ENCODE measurements at regions not wholly inside any gene's neighbourhood (a gene's known extent, or its start where the extent isn't known, plus 50 kb on each side); places are given as distances from the start of the nearest gene placed in this dataset.

DNA sequence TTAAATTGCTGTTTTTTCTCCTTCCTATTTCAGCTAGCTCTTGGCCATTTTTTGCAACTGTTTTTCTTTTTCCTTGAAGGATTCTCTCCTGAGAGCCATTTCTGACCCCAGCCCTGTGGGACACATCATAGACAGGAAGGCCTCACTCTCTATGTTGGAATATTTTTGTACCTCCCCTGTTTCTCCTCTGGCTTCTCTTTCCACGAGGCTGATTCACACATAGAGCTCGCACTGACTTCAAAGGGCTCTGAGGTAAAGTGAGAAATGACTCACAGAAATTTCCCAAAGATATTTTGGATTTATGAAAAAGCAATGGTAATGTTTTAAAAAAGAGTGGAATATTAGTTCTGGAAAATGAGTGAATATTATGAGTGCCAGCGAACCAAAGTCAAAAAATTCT lies 181.7 kb upstream of the IGFBP7 start:
- DNase-seq: no peak

DNA sequence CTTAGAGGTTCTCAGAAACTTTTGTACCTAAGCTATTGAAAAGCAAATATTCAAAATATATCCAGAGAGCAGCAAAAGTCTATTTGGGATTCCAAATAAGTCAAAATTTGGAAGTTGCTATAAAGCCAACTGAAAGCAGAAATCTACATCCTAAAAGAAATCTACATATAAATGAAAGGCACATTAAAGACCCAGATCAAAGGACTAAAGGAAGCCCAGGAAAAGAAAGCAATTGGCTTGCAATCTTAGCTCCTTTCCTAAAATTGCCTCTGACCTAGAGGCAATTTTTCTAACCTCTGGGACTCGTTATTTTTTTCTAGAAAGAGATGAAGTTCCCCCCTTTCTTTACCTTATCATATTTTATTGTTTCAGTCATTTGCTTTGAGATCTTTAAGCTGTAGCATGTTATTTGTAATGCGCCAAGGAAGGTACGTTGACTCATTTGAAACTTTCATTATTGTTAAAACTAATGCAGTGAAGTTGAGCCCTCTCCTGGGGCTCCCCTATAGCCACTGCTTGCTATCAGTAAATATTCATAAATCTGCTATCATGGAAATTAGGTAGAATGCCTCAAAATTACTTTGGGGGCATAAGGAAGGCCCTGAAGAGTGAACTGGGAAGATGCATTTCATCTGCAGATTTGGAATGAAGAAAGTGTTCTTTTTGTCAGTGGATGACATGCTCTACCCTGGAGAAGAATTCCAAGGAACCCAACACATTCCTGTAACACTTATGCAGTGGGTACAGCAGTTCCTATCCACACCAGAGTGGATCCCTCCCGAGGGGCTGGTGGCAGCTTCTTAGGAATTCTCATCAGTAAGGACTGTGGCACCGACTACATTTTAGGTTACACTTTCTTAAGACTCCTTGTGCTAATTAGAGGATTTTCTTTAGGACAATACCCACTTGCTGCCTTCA lies 177.8 kb upstream of the IGFBP7 start:
- DNase-seq: no peak

DNA sequence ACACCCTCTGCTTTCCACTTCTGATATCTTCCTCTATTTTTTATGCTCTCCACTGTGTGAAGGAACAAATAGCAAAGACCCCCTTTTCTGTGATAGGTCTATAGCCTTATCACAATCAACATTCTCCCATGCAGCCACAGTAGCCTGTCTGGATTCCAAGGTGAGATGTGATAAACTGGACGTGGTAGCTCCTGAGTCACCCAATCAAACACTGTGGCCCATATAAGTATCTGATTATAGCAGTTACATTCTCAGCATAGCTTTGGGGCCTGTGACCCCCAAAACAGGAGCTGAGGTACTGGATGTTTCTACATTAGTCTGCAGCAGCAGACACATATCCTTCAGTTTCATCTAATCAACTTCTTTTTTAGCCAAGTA lies 172.7 kb upstream of the IGFBP7 start:
- no peak for DNase-seq

DNA sequence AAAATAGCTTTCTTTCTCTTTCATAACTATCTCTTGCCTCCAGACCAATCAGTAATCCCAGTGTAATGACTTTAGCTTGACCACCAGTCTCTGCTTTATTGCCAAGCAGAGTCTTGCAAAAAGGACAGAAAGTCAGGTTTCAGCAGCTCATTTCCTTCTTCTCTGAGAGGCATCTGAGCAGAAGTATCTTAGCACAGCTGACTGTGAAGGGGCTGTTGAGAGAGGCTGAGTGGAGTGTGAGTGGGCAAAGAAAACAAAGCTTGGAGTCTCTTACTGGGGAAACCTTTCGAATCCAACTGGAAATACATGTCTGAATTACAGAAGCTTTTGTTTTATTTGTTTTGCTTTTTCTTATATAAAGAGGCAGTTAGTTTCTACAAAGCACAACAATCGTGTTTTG lies 170.3 kb upstream of the IGFBP7 start:
- DNase-seq: no peak

DNA sequence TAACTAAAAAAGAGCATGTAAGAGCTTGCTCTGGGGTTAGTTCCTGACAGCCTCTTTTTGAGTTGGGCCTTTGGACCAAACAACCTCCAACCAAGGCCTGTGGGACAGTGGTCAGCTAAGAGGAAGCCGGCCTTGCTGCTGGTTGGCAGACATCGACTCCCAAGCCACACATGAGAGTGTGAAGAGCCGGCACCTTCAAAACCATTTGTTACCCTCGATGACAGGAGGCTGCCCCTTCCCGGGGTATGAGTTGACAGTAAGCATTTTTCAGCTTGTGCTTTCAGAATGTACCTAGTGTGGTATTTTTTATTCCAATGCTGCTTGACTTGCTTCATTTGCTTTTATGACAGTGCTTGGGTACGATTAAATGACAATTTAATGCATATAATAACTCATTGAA lies 168.6 kb upstream of the IGFBP7 start:
- no peak for DNase-seq

DNA sequence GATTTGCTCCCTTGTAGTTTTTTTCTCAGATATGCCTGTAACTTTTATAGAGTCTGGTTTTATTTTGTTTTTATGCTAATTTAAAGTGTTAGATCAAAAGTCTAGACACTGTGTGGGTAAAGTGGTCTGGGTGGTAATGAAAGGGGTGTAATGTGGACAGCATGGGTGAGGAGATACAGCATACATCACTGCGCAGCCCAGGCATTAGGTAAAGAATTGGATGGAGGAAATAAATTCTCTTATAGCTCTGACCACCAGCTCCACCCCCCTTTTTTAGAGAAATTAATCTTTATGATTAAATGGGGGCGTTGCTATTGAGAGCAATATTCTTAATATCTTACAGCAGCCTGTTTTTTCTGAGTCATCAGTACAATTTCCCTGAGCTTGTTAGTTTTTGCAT lies 163.9 kb upstream of the IGFBP7 start:
- DNase-seq: no peak

DNA sequence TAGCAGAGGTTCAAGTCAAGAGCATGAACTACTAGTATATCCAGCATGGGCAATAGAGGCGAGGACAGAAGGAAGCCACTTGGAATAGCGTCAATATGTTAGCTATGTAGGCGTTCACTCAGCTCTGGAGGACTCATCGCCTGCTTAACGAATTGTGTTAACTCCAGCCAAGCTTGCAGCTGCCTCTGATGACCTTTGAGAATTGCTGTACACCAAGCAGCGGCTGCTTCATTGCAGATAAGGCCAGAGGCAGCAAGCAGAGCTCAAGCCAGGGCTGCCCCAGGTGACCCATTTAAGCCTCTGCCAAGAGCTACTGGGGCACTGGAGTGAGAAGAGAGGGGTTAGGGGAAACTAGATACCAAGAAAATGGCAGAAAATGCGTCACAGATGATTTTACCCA lies 160.2 kb upstream of the IGFBP7 start:
- no peak for DNase-seq

DNA sequence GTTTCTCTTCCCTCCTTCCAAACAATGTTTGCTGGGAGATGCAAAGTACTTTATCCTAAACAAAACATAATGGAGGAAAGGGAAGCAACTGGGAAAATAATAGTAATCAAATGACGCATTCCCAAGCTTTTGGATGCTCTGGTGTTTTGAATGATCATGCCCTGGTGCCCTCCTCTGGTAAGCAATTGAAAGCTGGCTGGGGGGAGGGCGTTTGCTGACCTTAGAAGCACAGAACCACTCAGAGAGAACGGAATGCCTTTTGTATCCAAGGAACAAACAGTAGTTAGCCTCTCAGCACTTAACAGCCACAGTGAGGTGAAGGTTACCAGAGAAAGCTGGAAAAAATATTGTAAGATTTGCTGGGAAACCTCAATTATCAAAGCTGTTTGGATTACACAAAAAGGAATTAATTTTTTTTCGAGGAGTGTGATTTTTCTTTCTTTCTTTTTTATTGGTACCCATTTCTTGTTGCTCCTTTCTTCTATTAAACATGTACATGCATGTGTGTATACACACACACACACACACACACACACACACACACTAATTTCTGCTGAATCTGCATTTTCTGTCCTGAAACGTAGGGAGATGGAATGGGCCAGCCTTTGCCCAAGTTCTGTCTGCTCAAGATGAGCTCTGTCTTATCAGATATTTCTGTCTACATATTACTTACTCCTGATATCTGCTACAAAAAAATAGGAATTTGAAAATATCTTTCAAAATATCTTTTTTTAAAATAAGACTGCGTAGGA lies 155.8 kb upstream of the IGFBP7 start:
- no peak for DNase-seq

DNA sequence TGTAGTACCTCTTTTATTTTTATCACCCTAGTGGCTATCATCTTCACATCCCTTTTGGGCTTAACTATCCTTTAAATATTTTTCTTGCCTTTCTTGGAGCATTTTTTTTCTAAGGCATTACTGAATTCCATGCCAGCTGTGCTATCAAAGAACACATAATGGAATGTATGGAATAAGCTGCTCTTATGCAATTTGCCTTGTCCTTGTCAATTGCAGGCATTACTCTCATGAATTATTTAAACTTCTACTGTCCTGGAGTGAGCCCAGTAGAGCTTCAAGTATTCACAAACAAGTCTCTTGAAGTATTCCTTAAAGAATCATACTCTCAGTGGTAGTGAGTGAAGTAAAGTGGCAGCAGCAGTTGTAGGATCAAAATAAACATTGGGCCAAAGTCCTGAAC lies 144.6 kb upstream of the IGFBP7 start:
- no peak for DNase-seq

DNA sequence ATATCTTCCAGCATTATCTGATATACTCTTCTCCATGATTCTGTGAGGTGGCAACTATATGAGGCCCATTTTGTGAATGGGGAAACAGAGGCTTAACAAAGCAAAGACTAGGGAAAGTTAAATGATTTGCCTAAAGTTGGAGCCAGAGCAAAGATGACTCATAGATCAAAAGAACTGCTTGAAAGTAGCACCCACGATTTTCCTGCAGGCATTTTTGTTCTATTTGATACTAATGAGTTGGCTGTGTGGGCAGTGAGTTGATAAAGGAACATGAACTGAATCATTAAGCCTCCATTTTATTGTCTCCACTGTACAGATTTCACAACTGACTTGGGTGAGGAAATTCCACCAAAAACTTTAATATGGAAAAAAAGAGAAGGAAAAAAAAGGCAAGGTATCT lies 138.9 kb upstream of the IGFBP7 start:
- DNase-seq: no peak

DNA sequence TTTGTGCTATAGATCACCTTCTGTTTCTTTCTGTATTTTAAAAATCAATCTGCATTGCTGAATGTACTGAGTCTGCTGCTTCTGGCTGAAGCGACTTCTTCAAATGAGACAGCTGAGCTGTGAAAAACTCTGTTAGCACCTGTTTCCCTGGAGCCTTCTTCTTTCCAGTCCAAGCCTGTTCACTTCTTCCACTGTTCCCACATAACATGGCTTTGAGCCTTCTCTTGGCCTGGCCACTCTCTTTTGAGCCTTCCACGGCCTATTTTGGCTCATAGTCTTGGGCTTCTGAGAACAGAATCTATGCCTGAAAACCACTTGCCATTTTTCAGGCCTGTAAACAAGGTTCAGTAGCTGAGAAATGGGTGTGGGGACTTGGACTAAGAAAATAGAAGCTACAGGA lies 132.9 kb upstream of the IGFBP7 start:
- no peak for DNase-seq

DNA sequence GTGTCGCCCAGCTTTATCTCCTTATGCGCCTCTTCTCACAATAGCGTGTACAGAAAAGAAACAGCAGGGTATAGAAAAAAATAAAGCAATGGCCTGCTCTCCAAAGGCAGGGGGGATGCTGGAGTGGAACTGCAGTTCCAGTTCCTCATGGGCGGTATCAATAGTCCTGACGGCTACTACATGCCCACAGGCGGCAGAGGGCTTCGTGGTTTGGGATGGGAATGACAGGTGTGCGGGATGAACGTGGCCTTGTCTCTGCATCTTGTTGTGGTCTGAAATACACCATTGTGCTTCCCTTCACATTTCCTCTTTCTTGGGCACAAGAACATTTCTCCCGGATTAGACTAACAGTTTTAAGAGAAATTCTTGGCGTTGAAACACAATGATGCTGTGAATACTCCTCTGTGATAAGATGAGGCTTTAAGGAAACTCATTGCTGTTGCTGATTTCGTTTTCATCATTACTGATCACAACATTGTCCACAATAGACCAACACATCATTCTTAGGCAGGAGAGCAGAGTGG lies 124.1 kb upstream of the IGFBP7 start:
- no peak for DNase-seq

DNA sequence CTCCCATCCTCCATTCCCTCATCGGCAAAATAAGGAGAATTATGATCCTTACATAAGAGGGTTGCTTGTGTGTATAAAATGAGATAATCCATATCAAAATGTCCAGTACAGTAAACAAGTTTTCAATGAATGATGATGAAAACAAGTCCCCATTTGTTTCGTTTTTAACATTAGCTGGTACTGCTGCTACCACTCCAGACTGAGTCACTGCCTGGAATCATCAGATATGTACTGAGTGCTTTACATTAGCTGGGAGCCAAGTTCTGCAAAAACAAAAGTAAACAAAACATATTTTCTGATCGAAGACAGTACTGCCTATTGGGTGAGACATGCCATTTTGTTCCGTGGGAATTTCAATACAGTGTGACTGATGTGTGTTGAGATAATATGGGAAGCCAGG lies 123.2 kb upstream of the IGFBP7 start:
- DNase-seq: no peak

DNA sequence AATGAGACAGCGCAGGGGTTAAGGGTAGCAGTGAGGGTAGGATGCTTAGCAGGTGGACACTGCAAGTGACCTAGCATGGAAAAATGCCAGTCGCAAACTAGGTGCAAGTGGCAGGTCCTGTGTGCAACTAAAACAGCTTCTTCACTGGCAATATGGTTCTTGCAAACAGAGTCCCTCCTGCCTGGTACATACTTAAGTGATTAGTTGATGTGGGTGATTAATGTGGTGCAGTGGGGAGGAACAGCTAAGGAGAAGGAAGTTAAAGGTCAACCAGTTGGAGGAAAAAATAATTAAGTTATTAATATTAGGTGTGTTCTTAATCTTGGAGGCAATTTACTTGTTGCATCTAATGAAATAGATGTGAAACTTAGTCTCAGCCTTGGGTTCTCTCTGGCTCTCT lies 121.6 kb upstream of the IGFBP7 start:
- no peak for DNase-seq

DNA sequence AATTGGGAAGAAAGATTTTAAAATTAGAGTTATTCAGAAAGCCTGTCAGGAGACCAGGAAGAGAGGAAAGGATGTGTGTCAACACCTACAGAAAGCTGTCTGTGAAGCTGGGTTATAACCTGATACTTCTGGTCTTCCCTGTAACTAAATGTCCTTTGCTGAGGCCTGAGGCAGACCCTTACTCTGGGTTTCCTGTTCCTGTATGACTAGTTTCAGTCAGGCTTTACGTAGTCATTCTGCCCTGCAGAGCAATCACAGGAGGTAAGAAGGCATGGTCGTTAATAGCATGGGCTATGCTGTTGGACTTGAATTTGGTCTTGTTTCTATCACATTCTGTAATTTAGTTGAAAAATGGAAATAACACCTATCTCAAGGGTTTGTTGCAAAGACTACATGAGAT lies 110.5 kb upstream of the IGFBP7 start:
- no peak for DNase-seq

DNA sequence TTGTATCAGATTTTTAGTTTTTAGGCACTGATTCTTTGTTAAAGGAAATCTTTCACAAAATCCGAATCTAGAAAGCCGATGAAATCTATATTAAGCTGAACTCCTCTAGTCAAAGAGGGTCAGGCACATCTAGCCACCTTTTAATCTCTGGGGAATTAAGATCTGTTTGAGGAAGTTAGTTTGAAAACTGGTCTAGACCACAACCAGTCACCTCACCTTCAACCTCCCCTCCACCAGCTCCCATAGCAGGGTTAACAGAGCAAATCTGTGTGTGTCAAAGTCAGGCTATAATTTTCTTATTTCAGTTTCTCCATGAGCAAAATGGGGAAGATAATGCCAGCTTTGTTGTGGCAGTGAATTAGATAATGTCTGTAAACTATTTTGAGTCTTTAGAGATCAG lies 110.0 kb upstream of the IGFBP7 start:
- DNase-seq: no peak

DNA sequence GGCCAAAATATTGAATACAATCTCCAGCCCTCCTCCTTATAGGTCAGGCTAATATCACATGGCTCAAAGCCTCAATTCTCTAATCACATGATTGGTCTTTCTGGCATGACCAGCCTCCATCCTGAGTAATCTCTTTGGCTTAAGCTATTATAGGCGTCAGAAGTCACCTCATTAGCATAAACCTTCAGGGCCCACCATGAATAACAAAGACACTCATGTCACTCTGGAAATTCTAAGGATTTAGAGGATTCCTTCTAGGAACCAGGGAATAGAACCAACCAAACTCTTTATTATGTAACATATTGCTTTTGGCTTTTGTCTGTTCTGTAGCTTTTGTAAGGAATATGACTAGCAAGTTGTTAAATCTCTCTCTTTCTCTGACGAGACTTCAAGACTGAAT lies 109.2 kb upstream of the IGFBP7 start:
- no peak for DNase-seq

DNA sequence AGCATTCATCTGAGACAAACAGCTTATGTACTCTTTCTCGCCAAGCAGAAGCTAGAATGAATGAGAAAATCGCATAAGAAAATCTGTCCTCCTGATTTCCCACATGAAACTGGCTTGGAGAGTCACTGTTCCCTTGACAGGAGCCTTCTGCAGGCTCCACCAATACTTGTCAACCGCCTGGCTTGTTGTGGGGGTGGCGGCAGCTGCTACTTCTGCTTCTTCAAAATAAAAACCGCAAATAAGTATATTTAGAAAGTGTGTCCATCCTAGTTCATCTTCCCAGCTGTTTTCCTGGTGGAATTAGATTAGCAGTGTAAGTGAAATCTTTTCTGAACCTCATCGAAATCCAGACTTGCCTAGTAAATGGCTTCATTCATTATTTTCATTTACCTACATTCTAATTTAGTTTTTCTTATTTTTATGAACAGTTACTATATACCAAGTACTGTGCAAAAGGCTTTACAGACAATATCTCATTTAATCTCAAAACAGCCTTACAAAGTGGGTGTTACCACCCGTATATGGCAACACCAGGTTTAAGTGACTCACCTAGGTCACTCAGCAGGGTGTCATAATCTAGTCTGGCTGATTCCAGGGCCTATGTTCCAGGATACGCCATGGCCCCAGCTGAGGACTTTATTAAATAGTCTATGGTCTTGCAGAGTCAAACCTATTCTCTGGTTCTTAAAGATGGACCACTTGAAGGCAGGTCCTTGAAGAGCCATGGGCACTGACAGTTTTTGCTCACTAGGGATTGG lies 104.6 kb upstream of the IGFBP7 start:
- no peak for DNase-seq

DNA sequence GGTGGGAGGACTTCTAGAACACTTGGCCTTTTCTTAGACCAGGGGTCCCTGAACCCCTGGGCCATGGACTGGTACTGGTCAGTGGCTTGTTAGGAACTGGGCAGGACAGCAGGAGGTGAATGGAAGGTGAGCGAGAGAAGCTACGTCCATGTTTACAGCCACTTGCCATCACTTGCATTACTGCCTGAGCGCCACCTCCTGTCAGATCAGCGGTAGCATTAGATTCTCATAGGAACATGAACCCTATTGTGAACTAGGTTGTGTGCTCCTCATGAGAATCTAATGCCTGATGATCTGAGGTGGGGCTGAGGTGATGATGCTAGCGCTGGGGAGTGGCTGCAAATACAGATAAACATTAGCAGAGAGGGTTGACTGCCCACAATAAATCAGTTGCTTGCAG lies 100.9 kb upstream of the IGFBP7 start:
- DNase-seq: no peak

DNA sequence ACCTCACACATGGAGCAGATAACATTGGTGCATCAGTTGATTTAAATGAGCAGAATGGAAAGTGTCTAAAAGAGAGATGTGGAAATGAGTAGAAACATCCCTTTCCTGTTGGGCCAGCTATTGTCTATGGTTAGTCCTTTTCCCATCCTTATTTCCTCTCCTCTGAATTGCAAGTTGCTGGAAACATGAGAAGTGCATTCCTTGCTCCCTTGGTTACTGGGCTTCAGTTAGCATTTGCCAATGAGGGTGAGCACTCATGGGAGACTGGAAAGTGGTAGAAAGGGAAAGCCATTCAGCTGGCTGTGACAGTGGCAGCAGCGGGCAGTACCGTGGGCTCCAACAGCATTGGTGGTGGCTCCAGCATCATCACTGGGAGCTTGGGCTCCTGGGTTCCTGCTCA lies 96.0 kb upstream of the IGFBP7 start:
- DNase-seq: no peak

DNA sequence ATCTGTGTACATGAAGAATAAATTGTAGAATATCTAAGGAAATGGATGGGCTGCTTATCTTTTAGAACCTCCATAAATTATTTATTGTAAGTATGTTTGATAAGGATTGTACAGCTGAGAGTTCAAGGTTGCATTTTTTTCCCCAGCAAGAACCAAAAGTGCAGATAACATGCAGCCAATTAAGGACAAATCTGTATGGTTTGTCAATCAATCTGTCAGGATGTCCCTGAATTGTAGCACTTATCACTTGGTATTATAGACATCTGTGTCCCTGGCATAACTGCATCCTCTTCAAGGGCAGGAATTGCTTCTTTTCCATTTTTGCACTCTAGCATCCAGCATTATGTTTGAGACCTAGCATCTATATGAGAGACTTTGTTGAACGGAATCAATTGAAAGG lies 95.4 kb upstream of the IGFBP7 start:
- no peak for DNase-seq

DNA sequence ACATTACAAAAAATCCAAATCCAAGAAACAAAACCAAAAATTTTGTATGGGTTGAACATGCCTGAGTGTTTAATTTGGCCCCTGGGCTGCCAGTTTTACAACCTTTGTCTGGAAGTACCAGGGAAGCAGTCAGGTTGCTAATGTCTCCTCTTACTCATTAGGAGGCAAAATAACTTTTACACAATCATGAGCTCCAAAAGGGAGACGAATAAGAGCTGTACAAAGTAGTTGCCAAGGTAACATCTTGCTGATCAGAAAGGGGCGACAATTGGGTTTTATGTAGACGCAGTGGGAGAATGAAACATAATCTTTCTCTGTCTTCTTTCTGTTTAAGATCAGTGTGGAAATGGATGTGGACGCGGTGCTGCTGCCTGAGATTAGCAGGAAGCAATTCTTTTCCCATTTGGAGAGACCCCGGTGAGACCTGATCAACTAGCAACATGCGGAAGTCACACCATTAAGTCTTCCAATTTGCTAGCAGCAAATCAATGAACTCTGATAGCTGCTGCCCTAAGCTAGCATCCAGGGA lies 90.7 kb upstream of the IGFBP7 start:
- DNase-seq: no peak

DNA sequence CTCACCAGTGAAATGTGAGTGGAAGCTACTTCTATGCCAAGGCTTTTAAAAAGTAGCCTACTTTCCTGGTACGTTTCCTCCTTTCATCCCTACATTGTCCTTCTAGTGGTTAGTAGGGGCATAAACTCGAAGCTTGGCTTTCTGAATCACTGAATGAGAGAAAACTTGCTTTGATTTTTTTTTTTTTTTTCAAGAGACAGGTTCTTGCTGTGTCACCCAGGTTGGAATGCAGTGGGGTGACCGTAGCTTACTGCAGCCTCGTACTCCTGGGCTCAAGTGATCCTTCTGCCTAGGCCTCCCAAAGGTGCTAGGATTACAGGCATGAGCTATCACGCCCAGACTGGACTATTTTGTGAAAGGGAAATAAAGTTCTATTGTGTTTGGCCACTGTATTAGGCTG lies 89.1 kb upstream of the IGFBP7 start:
- DNase-seq: no peak
